PC-9 (cell line): ENCODE measurements at regions not wholly inside any gene's neighbourhood (a gene's known extent, or its start where the extent isn't known, plus 50 kb on each side); places are given as distances from the start of the nearest gene placed in this dataset.

ENCODE experiments used
- BruUV-seq: library from RNA; stranded (reverse); fragments of 400-500 nt; replicated peaks from 2 replicates; lab custom pipeline; 2021; lab: Mats Ljungman, UMichigan
- CTCF ChIA-PET: fragments of 300-600 bp; sonication (Branson Sonifier 250); formaldehyde crosslinking; loops from one replicate; lab custom pipeline; 2022; ENCODE audit warnings: antibody characterized with exemption; lab: Charles Lee
- POLR2A ChIA-PET: fragments of 300-600 bp; sonication (Branson Sonifier 250); formaldehyde crosslinking; loops from one replicate; lab custom pipeline; 2022; ENCODE audit warnings: antibody characterized with exemption; ENCODE audit not compliant: unreplicated experiment; lab: Charles Lee
- DNase-seq, 2 experiments: peaks; one replicate each; pipeline versions ENCODE4 v3.0.0 to v3.0.0-alpha.2; 2015 to 2022; ENCODE audit warnings: mixed read lengths in 1 of 2
- H2AFZ ChIP-seq: fragments of 200-600 bp; sonication (generic); 2 replicates; pipeline ENCODE4 v1.8.1; 2017; ENCODE audit warnings: antibody characterized with exemption
- H3F3A ChIP-seq: fragments of 200-600 bp; sonication (generic); 2 replicates; pipeline ENCODE4 v1.8.1; 2017; ENCODE audit warnings: antibody characterized with exemption, mild to moderate bottlenecking, low read depth; ENCODE audit not compliant: insufficient read depth
- H3K27ac ChIP-seq: fragments of 200-600 bp; sonication (generic); 2 replicates; pipeline ENCODE4 v1.6.1; 2016; ENCODE audit warnings: mixed run types
- H3K27me3 ChIP-seq: fragments of 200-600 bp; sonication (generic); 2 replicates; pipeline ENCODE4 v1.6.1; 2016; ENCODE audit warnings: low read depth, mixed run types; ENCODE audit not compliant: insufficient read depth
- H3K36me3 ChIP-seq: fragments of 200-600 bp; sonication (generic); 2 replicates; pipeline ENCODE4 v1.6.1; 2016; ENCODE audit warnings: low read depth, mixed run types
- H3K4me1 ChIP-seq: fragments of 200-600 bp; sonication (generic); replicated peaks from 2 replicates; pipeline ENCODE4 v1.6.1; 2016; ENCODE audit warnings: mixed run types; ENCODE audit not compliant: insufficient read depth
- H3K4me2 ChIP-seq: fragments of 200-600 bp; sonication (generic); 2 replicates; pipeline ENCODE4 v1.6.1; 2017; ENCODE audit warnings: mixed run types
- H3K4me3 ChIP-seq: fragments of 200-600 bp; sonication (generic); 2 replicates; pipeline ENCODE4 v1.6.1; 2016; ENCODE audit warnings: mixed run types
- H3K79me2 ChIP-seq: fragments of 200-600 bp; sonication (generic); 2 replicates; pipeline ENCODE4 v1.6.1; 2017; ENCODE audit warnings: low read depth, mixed run types
- H3K9me2 ChIP-seq: fragments of 200-600 bp; sonication (generic); 2 replicates; pipeline ENCODE4 v1.8.1; 2017; ENCODE audit warnings: mild to moderate bottlenecking; ENCODE audit not compliant: insufficient read depth
- H3K9me3 ChIP-seq: fragments of 200-600 bp; sonication (generic); 2 replicates; pipeline ENCODE4 v1.8.1; 2016; ENCODE audit warnings: low read depth; ENCODE audit not compliant: insufficient read depth
- H4K20me1 ChIP-seq: fragments of 200-600 bp; sonication (generic); 2 replicates; pipeline ENCODE4 v1.8.1; 2017; ENCODE audit not compliant: insufficient read depth
- CTCF ChIP-seq: fragments of 200-600 bp; sonication (generic); conservative IDR thresholded peaks from 2 replicates; pipeline ENCODE4 v1.6.1; 2017; ENCODE audit warnings: mixed run types, antibody characterized with exemption, mild to moderate bottlenecking, moderate library complexity
- EZH2 ChIP-seq: fragments of 200-600 bp; sonication (generic); IDR thresholded peaks from 2 replicates; pipeline ENCODE4 v1.8.0; 2017; ENCODE audit warnings: antibody characterized with exemption, low read depth
- intact Hi-C: fragments of 100-400 bp; cut with micrococcal nuclease; formaldehyde crosslinking; loops from one replicate; pipeline ENCODE4 v1.10.0; 2022; ENCODE audit not compliant: unreplicated experiment

- H3K27me3 ChIP-seq = no peaks in the 10 kb centered on the region
- H3K4me1 ChIP-seq = no peaks in the 10 kb centered on the region
- no peaks in the 10 kb centered on the region for H3K36me3 ChIP-seq
- no peak for DNase-seq
- H3F3A ChIP-seq = no peaks in the 10 kb centered on the region
- no peaks in the 10 kb centered on the region; the same call in 1 of the 2 replicates for H3K9me2 ChIP-seq
- H3K79me2 ChIP-seq = no peaks in the 10 kb centered on the region
- intact Hi-C loops = no loop called here
- H3K27ac ChIP-seq = no peak overlapping the region
- H3K4me2 ChIP-seq = no peak overlapping the region
- BruUV-seq = no TSS peak
- CTCF ChIA-PET = no interaction called here
- TF ChIP-seq EZH2 = no peak
- TF ChIP-seq CTCF = no peak
- no peak overlapping the region for H3K4me3 ChIP-seq
- H2AFZ ChIP-seq = no peak overlapping the region
- H3K9me3 ChIP-seq = no peaks in the 10 kb centered on the region
- POLR2A ChIA-PET = no interaction called here
- no peaks in the 10 kb centered on the region for H4K20me1 ChIP-seq
Observed at GRCh38 chr2:106010818-106011355, 183.2 kb downstream of the UXS1 start.

DNA sequence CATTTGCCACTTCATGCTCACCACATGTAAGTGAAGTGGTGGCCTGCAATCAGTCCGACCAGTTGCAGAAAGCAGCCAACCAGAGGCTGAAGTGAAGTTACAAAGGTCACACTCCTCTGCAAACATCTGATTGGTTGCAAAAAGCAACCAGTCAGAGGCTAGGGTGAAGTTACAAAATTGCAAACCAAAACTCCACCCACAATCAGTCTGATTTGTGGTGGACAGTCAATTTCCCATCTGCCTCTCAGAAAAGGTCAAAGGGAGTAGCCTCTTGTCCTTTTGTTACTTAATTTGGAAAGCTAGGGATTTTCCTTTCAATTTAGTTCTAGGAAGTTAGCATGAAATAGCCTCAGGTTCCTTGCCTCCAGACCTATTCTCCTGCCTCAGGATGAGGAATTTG lies 185.0 kb downstream of the UXS1 start:
- CTCF ChIA-PET = no interaction called here
- POLR2A ChIA-PET = no interaction called here
- intact Hi-C loops = no loop called here

GRCh38 chr2:106004851-106005250 lies 189.2 kb downstream of the UXS1 start:
- ChIA-PET POLR2A (no interaction called here), CTCF (no interaction called here)
- Histone ChIP-seq H3K79me2 (no peaks in the 10 kb centered on the region), H3K27me3 (peaks cover 10% of the 10 kb centered on the region; the same call in 1 of the 2 replicates), H3K27ac (no peak overlapping the region), H3K9me3 (no peaks in the 10 kb centered on the region), H4K20me1 (no peaks in the 10 kb centered on the region), H2AFZ (no peak overlapping the region), H3K9me2 (peaks cover 5% of the 10 kb centered on the region; the same call in 1 of the 2 replicates), H3K4me3 (no peak overlapping the region), H3K4me1 (no peaks in the 10 kb centered on the region), H3K36me3 (no peaks in the 10 kb centered on the region), H3F3A (no peaks in the 10 kb centered on the region), H3K4me2 (no peak overlapping the region)
- no peak for DNase-seq
- intact Hi-C loops = no loop called here
- no TSS peak for BruUV-seq
- TF ChIP-seq EZH2 = no peak
- no peak for TF ChIP-seq CTCF

More for the DNA sequence above, 185.0 kb downstream of the UXS1 start:
- DNase-seq = no peak
- Histone ChIP-seq H3K79me2 (no peaks in the 10 kb centered on the region), H3K4me2 (no peak overlapping the region), H4K20me1 (no peaks in the 10 kb centered on the region), H2AFZ (no peak overlapping the region), H3K9me2 (peaks cover 5% of the 10 kb centered on the region; the same call in 1 of the 2 replicates), H3K4me3 (no peak overlapping the region), H3K27ac (no peak overlapping the region), H3K9me3 (no peaks in the 10 kb centered on the region), H3K4me1 (no peaks in the 10 kb centered on the region), H3F3A (no peaks in the 10 kb centered on the region), H3K27me3 (no peaks in the 10 kb centered on the region), H3K36me3 (no peaks in the 10 kb centered on the region)
- TF ChIP-seq CTCF = no peak
- no peak for TF ChIP-seq EZH2
- no TSS peak for BruUV-seq
